Lower leg skin (tissue), 4 donors: ENCODE measurements at regions not wholly inside any gene's neighbourhood (a gene's known extent, or its start where the extent isn't known, plus 50 kb on each side); places are given as distances from the start of the nearest gene placed in this dataset.

Experiments used
- DNase-seq, 2 donors: peaks; one replicate each; pipeline ENCODE4 v3.0.0-alpha.2; 2019; ENCODE audit warnings: low spot score in 2 of 2
- H3K4me3 ChIP-seq: fragments of 200-600 bp; sonication (generic); 2 replicates; pipeline ENCODE4 v1.5.1; 2017; ENCODE audit warnings: mild to moderate bottlenecking, low read depth; ENCODE audit not compliant: poor library complexity, severe bottlenecking
- POLR2A ChIP-seq, 2 donors: fragments of 450-650 bp; IDR thresholded peaks; one replicate each; pipeline ENCODE4 v1.6.1; 2016 to 2017; ENCODE audit warnings: antibody characterized with exemption in 2 of 2, mild to moderate bottlenecking in 1 of 2, moderate library complexity in 1 of 2
- WGBS, 2 donors: methylation state at CpG; one replicate each; pipeline ENCODE4 v1.1.5; 2018; 5-methylcytosine and 5-hydroxymethylcytosine counted together
- intact Hi-C: fragments of 100-400 bp; cut with DNase I; formaldehyde crosslinking; loops from one replicate; pipeline ENCODE4 v1.15.0; 2023; ENCODE audit warnings: low total_unique reads
- TF ChIP-seq, protein P1 (sequence below), 3 donors: fragments of 450-650 bp; IDR thresholded peaks; one replicate each; pipeline ENCODE4 v1.5.1; 2016; ENCODE audit warnings: antibody characterized with exemption in 3 of 3, mild to moderate bottlenecking in 3 of 3, moderate library complexity in 2 of 3

DNA sequence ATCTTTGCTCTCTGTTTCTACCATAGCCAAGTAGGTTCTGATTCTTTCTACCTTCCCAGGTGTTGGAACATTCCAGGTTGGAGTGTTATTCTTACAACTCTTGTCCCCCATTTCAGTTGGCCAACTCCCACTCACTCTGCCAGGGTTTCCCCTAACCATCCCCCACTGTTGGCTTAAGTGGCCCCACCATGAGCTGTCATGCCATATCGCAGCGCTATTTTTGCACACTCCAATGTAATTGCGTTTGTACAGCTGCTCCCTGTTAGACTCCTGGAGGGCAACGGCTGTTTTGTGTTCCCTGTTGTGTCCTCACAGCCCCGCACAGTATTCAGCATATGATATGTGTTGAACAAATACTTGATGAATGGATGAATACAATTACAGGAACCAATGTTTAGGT is 117.7 kb upstream of the ETS2 start:
- no peak for DNase-seq
- intact Hi-C loops: no loop called here
- no peak for TF ChIP-seq POLR2A (IDR thresholded peaks at IDR 0.05)
- TF ChIP-seq, protein P1, sequence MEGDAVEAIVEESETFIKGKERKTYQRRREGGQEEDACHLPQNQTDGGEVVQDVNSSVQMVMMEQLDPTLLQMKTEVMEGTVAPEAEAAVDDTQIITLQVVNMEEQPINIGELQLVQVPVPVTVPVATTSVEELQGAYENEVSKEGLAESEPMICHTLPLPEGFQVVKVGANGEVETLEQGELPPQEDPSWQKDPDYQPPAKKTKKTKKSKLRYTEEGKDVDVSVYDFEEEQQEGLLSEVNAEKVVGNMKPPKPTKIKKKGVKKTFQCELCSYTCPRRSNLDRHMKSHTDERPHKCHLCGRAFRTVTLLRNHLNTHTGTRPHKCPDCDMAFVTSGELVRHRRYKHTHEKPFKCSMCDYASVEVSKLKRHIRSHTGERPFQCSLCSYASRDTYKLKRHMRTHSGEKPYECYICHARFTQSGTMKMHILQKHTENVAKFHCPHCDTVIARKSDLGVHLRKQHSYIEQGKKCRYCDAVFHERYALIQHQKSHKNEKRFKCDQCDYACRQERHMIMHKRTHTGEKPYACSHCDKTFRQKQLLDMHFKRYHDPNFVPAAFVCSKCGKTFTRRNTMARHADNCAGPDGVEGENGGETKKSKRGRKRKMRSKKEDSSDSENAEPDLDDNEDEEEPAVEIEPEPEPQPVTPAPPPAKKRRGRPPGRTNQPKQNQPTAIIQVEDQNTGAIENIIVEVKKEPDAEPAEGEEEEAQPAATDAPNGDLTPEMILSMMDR (IDR thresholded peaks at IDR 0.05): no peak
- H3K4me3 ChIP-seq: no peak overlapping the region
- WGBS, 2 donors: 76 to 77% methylated on average over 5 of the region's 5 CpGs

DNA sequence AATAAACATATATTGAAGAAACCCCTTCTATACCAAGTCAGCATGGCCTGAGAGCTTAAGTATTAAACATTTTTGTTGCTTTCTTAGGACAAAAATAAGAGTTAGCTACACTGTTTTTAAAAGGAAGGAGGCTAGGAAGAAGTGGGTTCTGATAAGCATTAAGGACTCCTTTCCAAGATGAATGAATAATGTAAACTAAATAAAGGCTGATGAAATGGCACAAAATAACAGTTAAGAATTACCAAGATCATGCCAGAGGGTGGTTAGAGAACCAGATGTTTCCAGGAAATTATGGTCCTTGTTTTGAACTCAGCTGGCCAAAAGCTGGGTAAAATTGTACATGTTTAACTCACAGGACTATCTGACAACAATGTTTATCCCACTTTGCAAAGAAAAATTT is 114.1 kb upstream of the ETS2 start:
- TF ChIP-seq POLR2A (IDR thresholded peaks at IDR 0.05): no peak
- TF ChIP-seq, protein P1 (IDR thresholded peaks at IDR 0.05): no peak
- intact Hi-C loops: no loop called here

DNA sequence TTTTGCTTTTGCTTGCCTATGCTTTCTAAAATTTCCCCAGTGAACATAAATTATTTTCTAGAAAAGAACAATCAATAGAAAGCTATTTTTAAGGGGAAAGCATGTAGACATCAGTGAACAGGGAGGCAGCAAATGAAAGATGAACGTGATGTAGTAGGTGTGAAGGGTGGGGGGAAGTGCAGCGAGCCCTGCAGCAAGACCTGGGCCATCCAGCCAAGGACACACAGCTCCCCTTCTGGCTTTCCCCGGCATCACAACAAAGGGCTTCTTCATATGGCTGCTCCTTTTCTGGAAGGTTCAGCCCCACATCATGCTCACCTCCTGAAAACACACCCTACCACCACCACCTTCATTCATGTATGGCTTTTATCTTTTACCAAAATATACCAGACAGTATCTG is 109.2 kb upstream of the ETS2 start:
- H3K4me3 ChIP-seq: no peak overlapping the region
- no peak for DNase-seq
- intact Hi-C loops: no loop called here
- TF ChIP-seq, protein P1 (IDR thresholded peaks at IDR 0.05): no peak
- TF ChIP-seq POLR2A (IDR thresholded peaks at IDR 0.05): no peak
- 79 to 82% methylated on average over 3 of the region's 3 CpGs for WGBS, 2 donors

More for the DNA sequence above, 114.1 kb upstream of the ETS2 start:
- no peak overlapping the region for H3K4me3 ChIP-seq
- DNase-seq: no peak

DNA sequence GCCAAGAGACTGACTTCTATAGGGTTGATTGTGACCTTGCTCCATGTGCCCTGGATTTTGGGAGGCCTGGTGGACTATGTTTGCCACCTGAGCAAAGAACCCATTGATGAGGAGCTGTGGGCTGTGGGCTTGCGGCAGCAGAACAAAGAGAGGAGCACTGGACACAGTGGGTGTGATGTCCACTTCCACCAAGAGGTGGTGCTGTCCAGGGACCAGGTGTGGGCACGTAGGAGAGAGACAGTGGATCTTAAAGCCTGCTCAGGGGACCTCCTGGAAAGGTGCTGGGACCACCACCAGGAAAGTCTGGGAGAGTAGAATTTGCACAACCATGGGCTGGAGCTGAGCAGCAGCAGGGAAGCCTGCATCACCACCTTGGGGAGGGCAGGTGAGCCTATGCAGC is 106.7 kb upstream of the ETS2 start:
- no peak for DNase-seq
- 84 to 86% methylated on average over 2 of the region's 2 CpGs for WGBS, 2 donors
- no peak for TF ChIP-seq POLR2A (IDR thresholded peaks at IDR 0.05)
- TF ChIP-seq, protein P1 (IDR thresholded peaks at IDR 0.05): no peak
- intact Hi-C loops: no loop called here
- H3K4me3 ChIP-seq: no peak overlapping the region

DNA sequence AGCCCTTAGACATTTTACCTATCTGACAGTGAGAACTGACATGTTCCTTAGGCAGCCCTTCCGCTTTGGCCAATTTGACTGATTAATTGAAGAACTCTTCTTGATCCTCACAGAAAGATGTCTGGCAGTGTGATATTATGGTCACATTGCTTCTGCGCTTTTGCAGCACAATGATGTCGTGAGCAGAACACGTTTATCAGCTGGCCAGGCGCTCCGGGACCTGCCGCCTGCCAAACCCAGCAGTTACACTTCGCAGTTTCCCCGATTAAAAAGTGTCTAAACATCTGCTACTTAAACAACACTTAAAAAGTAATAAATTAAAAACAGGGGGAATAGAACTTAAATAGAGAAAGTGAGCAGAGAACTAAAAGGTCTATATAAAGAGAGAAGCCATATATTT is 103.5 kb upstream of the ETS2 start:
- no peak for TF ChIP-seq POLR2A (IDR thresholded peaks at IDR 0.05)
- TF ChIP-seq, protein P1 (IDR thresholded peaks at IDR 0.05): no peak
- DNase-seq: no peak
- intact Hi-C loops: no loop called here
- H3K4me3 ChIP-seq: no peak overlapping the region
- WGBS, 2 donors: 58 to 71% methylated on average over 9 of the region's 9 CpGs

DNA sequence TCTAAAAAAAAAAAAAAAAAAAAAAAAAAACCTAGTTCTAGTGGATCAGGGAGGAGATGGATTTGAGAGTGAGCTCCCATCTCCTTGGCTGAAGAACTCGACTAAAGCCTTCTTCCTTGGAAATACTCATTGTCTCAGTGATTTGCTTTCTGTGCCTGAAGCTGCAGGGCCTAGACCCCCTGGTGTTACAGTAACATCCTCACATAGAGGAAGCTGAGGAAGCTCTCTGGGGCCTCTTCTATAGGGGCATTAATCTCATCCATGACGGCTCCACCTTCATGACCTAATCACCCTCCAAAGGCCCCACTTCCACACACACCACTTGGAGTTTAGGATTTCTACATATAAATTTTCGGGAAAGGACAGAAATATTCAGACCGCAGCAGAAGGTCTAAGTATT is 95.9 kb upstream of the ETS2 start:
- no peak for DNase-seq
- intact Hi-C loops: no loop called here
- H3K4me3 ChIP-seq: no peak overlapping the region
- whole genome bisulfite sequencing, 2 donors: 84 to 91% methylated on average over 4 of the region's 4 CpGs
- TF ChIP-seq, protein P1 (IDR thresholded peaks at IDR 0.05): no peak
- TF ChIP-seq POLR2A (IDR thresholded peaks at IDR 0.05): no peak
